Adrenal gland (tissue), 9 donors: ENCODE measurements at regions not wholly inside any gene's neighbourhood (a gene's known extent, or its start where the extent isn't known, plus 50 kb on each side); places are given as distances from the start of the nearest gene placed in this dataset.

Source experiments
- DNase-seq, 7 donors: peaks; one replicate each; pipeline ENCODE4 v3.0.0-alpha.2; 2019 to 2020
- H3K27ac ChIP-seq, 5 donors: fragments of 200-600 bp; sonication (generic) in 4 of 5; 1 replicate in 3 of 5; 2 replicates in 2 of 5; pipeline versions ENCODE4 v1.5.1 to v1.8.0; 2016 to 2020; ENCODE audit warnings: mild to moderate bottlenecking in 1 of 5
- H3K27me3 ChIP-seq: fragments of 200-600 bp; 2 replicates; pipeline ENCODE4 v1.8.0; 2021
- H3K36me3 ChIP-seq, 2 donors: fragments of 200-600 bp; replicated peaks in 1 of 2; 1 replicate in 1 of 2; 2 replicates in 1 of 2; pipeline versions ENCODE4 v1.5.1 to v1.8.0; 2018 to 2022
- H3K4me1 ChIP-seq, 2 donors: fragments of 200-600 bp; replicated peaks in 1 of 2; 1 replicate in 1 of 2; 2 replicates in 1 of 2; pipeline versions ENCODE4 v1.5.1 to v1.8.0; 2018 to 2021
- H3K4me3 ChIP-seq, 4 donors: fragments of 200-600 bp; sonication (generic) in 3 of 4; one replicate each; pipeline ENCODE4 v1.5.1; 2016 to 2018
- H3K9me3 ChIP-seq, 3 donors: fragments of 200-600 bp; sonication (generic) in 1 of 3; replicated peaks in 1 of 3; 1 replicate in 2 of 3; 2 replicates in 1 of 3; pipeline versions ENCODE4 v1.5.1 to v1.8.0; 2016 to 2021
- CTCF ChIP-seq, 6 experiments: fragments of 450-650 bp in 4 of 6; fragments of 200-600 bp in 2 of 6; sonication (generic) in 1 of 6; IDR thresholded peaks; 1 replicate in 5 of 6; 2 replicates in 1 of 6; pipeline versions ENCODE4 v1.5.1 to v1.8.0; 2016 to 2021; ENCODE audit warnings: antibody characterized with exemption in 6 of 6, mild to moderate bottlenecking in 2 of 6, moderate library complexity in 1 of 6
- POLR2A ChIP-seq, 2 donors: fragments of 450-650 bp; IDR thresholded peaks; one replicate each; pipeline ENCODE4 v1.6.1; 2017; ENCODE audit warnings: antibody characterized with exemption in 2 of 2, mild to moderate bottlenecking in 2 of 2, moderate library complexity in 1 of 2
- WGBS, 4 donors: extraction: QIAGEN DNeasy Blood & Tissue Kit in 2 of 4; methylation state at CpG; one replicate each; pipeline versions ENCODE4 v1.1.5 to v1.1.7; 2013 to 2017; 5-methylcytosine and 5-hydroxymethylcytosine counted together
- intact Hi-C, 2 donors: fragments of 100-400 bp; cut with DNase I; formaldehyde crosslinking; loops; one replicate each; pipeline versions ENCODE4 v1.14.1 to v1.15.0; 2022 to 2023
- donor health status: healthy with polysubstance abuse.
- donor health status: Bipolar disorder and iron deficiency.
- donor health status: DM: yes; HTN: yes; CAD: no.
- donor health status: DM: no; HTN: no; CAD: no.
- donor health status: DM: no; HTN: no; CAD: no.

- 65 to 76% (median 71%) methylated on average over 8 of the region's 8 CpGs for WGBS, 4 donors
- Histone ChIP-seq H3K27ac (no peak overlapping the region), H3K36me3 (no peaks in the 10 kb centered on the region), H3K27me3 (no peaks in the 10 kb centered on the region), H3K9me3 (no peaks in the 10 kb centered on the region), H3K4me1 (no peaks in the 10 kb centered on the region), H3K4me3 (no peak overlapping the region)
- TF ChIP-seq CTCF (IDR thresholded peaks at IDR 0.05) (no peak), POLR2A (IDR thresholded peaks at IDR 0.05) (no peak)
- DNase-seq = no peak
- intact Hi-C loops = no loop called here
Observed at GRCh38 chr1:103248417-103249102, 140.2 kb upstream of the COL11A1 start.

- Histone ChIP-seq H3K36me3 (no peaks in the 10 kb centered on the region), H3K9me3 (no peaks in the 10 kb centered on the region), H3K27me3 (no peaks in the 10 kb centered on the region), H3K4me3 (no peak overlapping the region), H3K27ac (no peak overlapping the region), H3K4me1 (no peaks in the 10 kb centered on the region)
- no peak for DNase-seq
- WGBS, 4 donors = 24 to 34% (median 29%) methylated on average over 2 of the region's 2 CpGs
- no peak for TF ChIP-seq POLR2A (IDR thresholded peaks at IDR 0.05)
- TF ChIP-seq CTCF (IDR thresholded peaks at IDR 0.05) = no peak
- intact Hi-C loops = no loop called here
Observed at GRCh38 chr1:103247517-103247916, 139.2 kb upstream of the COL11A1 start.

- Histone ChIP-seq H3K27me3 (no peaks in the 10 kb centered on the region), H3K4me1 (no peaks in the 10 kb centered on the region), H3K27ac (no peak overlapping the region), H3K9me3 (no peaks in the 10 kb centered on the region), H3K4me3 (no peak overlapping the region), H3K36me3 (no peaks in the 10 kb centered on the region)
- no peak for TF ChIP-seq CTCF (IDR thresholded peaks at IDR 0.05)
- TF ChIP-seq POLR2A (IDR thresholded peaks at IDR 0.05) = no peak
- DNase-seq = no peak
- intact Hi-C loops = no loop called here
- 73 to 80% (median 76%) methylated on average over 1 of the region's 1 CpG for WGBS, 4 donors
Observed at GRCh38 chr1:103243481-103243880, 135.2 kb upstream of the COL11A1 start.

GRCh38 chr1:103239034-103239433, 130.7 kb upstream of the COL11A1 start:
- H3K36me3 ChIP-seq = no peaks in the 10 kb centered on the region
- no peak for TF ChIP-seq CTCF (IDR thresholded peaks at IDR 0.05)
- no peak for TF ChIP-seq POLR2A (IDR thresholded peaks at IDR 0.05)
- no peak for DNase-seq
- H3K4me1 ChIP-seq = no peaks in the 10 kb centered on the region
- H3K9me3 ChIP-seq = no peaks in the 10 kb centered on the region
- intact Hi-C loops = no loop called here
- no peaks in the 10 kb centered on the region for H3K27me3 ChIP-seq
- H3K27ac ChIP-seq = no peak overlapping the region
- no peak overlapping the region for H3K4me3 ChIP-seq
